ENCODE measurements at regions not wholly inside any gene's neighbourhood (a gene's known extent, or its start where the extent isn't known, plus 50 kb on each side); places are given as distances from the start of the nearest gene placed in this dataset.
"Not testable (repeated sequence)": the region's sequence is repeated elsewhere in the genome, so short reads cannot be mapped to it uniquely, and the experiment has no call there.

GRCh38 chr16:86349338-86349900 lies 160.9 kb upstream of the FOXF1 start:
- intact Hi-C loops (cut with DNase I), result no loop called here
- no peaks in the 10 kb centered on the region for H3K36me3 ChIP-seq
- no peaks in the 10 kb centered on the region for H3K9me3 ChIP-seq
- 67 to 82% methylated on average over 5 of the region's 5 CpGs for WGBS, 2 donors
- H3K4me1 ChIP-seq, result peaks cover 0 to 16% (median 10%) of the 10 kb centered on the region in 4 donors
- no peak overlapping the region for H3K4me3 ChIP-seq
- TF ChIP-seq EP300 (IDR thresholded peaks at IDR 0.05) (no peak), CTCF (IDR thresholded peaks at IDR 0.05) (no peak), POLR2A (IDR thresholded peaks at IDR 0.05) (no peak), POLR2AphosphoS5 (IDR thresholded peaks at IDR 0.05) (no peak)
- DNase-seq, result no peak
- no peak overlapping the region for H3K27ac ChIP-seq
- no peaks in the 10 kb centered on the region for H3K27me3 ChIP-seq

GRCh38 chr16:86350289-86350688 lies 160.0 kb upstream of the FOXF1 start:
- peaks cover 0 to 17% (median 10%) of the 10 kb centered on the region in 4 donors for H3K4me1 ChIP-seq
- no peak overlapping the region for H3K27ac ChIP-seq
- DNase-seq, result no peak
- TF ChIP-seq EP300 (IDR thresholded peaks at IDR 0.05) (no peak), POLR2AphosphoS5 (IDR thresholded peaks at IDR 0.05) (no peak), POLR2A (IDR thresholded peaks at IDR 0.05) (no peak)
- H3K27me3 ChIP-seq, result no peaks in the 10 kb centered on the region
- H3K36me3 ChIP-seq, result no peaks in the 10 kb centered on the region
- no peaks in the 10 kb centered on the region for H3K9me3 ChIP-seq
- intact Hi-C loops (cut with DNase I), result no loop called here
- H3K4me3 ChIP-seq, result no peak overlapping the region
- WGBS, 2 donors, result 12 to 46% methylated on average over 5 of the region's 5 CpGs

- no peak for TF ChIP-seq EP300 (IDR thresholded peaks at IDR 0.05)
- no peak for TF ChIP-seq POLR2AphosphoS5 (IDR thresholded peaks at IDR 0.05)
- no peak for TF ChIP-seq POLR2A (IDR thresholded peaks at IDR 0.05)
- H3K9me3 ChIP-seq, result peaks cover 0 to 3% (median 2%) of the 10 kb centered on the region in 4 donors
- H3K4me3 ChIP-seq, result no peak overlapping the region
- no peaks in the 10 kb centered on the region for H3K36me3 ChIP-seq
- H3K27ac ChIP-seq, result peak overlapping the region in 1 of 4 donors; percentile 7
- intact Hi-C loops (cut with DNase I), result no loop called here
- no peak for DNase-seq
- H3K27me3 ChIP-seq, result no peaks in the 10 kb centered on the region
- WGBS, 2 donors, result 57 to 60% methylated on average over 20 of the region's 20 CpGs
- peaks cover 0 to 18% (median 9%) of the 10 kb centered on the region in 4 donors for H3K4me1 ChIP-seq
Measured at GRCh38 chr16:86351041-86351784, 159.1 kb upstream of the FOXF1 start.

GRCh38 chr16:86351785-86352139 lies 158.6 kb upstream of the FOXF1 start:
- H3K36me3 ChIP-seq; DNase-seq; intact Hi-C loops (cut with DNase I); H3K9me3 ChIP-seq; H3K4me3 ChIP-seq; H3K27me3 ChIP-seq: not testable (repeated sequence)
- peaks cover 0 to 21% (median 11%) of the 10 kb centered on the region in 4 donors for H3K4me1 ChIP-seq
- 62 to 70% methylated on average over 10 of the region's 10 CpGs for WGBS, 2 donors
- peak overlapping the region in 2 of 4 donors; percentile 7 to 39 for H3K27ac ChIP-seq

GRCh38 chr16:86353148-86353547 lies 157.2 kb upstream of the FOXF1 start:
- peaks cover 0 to 3% (median 2%) of the 10 kb centered on the region in 4 donors for H3K9me3 ChIP-seq
- WGBS, 2 donors, result 77 to 80% methylated on average over 11 of the region's 11 CpGs
- no peak for TF ChIP-seq POLR2AphosphoS5 (IDR thresholded peaks at IDR 0.05)
- no peak for TF ChIP-seq CTCF (IDR thresholded peaks at IDR 0.05)
- no peak for TF ChIP-seq POLR2A (IDR thresholded peaks at IDR 0.05)
- TF ChIP-seq EP300 (IDR thresholded peaks at IDR 0.05), result no peak
- no peaks in the 10 kb centered on the region for H3K27me3 ChIP-seq
- H3K4me3 ChIP-seq, result no peak overlapping the region
- H3K4me1 ChIP-seq, result peaks cover 0 to 35% (median 16%) of the 10 kb centered on the region in 4 donors
- intact Hi-C loops (cut with DNase I), result no loop called here
- H3K27ac ChIP-seq, result no peak overlapping the region
- H3K36me3 ChIP-seq, result no peaks in the 10 kb centered on the region
- DNase-seq, result no peak

- Histone ChIP-seq H3K36me3 (no peaks in the 10 kb centered on the region), H3K4me3 (no peak overlapping the region), H3K4me1 (peaks cover 0 to 36% (median 16%) of the 10 kb centered on the region in 4 donors), H3K27ac (peak overlapping the region in 2 of 4 donors; percentile 13 to 82), H3K27me3 (no peaks in the 10 kb centered on the region), H3K9me3 (peaks cover 0 to 3% (median 2%) of the 10 kb centered on the region in 4 donors)
- no peak for DNase-seq
- intact Hi-C loops (cut with DNase I), result no loop called here
- TF ChIP-seq EP300 (IDR thresholded peaks at IDR 0.05), result no peak
- TF ChIP-seq POLR2A (IDR thresholded peaks at IDR 0.05), result no peak
- no peak for TF ChIP-seq CTCF (IDR thresholded peaks at IDR 0.05)
- no peak for TF ChIP-seq POLR2AphosphoS5 (IDR thresholded peaks at IDR 0.05)
- 82 to 88% methylated on average over 9 of the region's 9 CpGs for WGBS, 2 donors
Measured at GRCh38 chr16:86353948-86354347, 156.4 kb upstream of the FOXF1 start.

Measured in sigmoid colon (tissue), 6 donors.